ENCODE measurements at regions not wholly inside any gene's neighbourhood (a gene's known extent, or its start where the extent isn't known, plus 50 kb on each side); places are given as distances from the start of the nearest gene placed in this dataset.

DNA sequence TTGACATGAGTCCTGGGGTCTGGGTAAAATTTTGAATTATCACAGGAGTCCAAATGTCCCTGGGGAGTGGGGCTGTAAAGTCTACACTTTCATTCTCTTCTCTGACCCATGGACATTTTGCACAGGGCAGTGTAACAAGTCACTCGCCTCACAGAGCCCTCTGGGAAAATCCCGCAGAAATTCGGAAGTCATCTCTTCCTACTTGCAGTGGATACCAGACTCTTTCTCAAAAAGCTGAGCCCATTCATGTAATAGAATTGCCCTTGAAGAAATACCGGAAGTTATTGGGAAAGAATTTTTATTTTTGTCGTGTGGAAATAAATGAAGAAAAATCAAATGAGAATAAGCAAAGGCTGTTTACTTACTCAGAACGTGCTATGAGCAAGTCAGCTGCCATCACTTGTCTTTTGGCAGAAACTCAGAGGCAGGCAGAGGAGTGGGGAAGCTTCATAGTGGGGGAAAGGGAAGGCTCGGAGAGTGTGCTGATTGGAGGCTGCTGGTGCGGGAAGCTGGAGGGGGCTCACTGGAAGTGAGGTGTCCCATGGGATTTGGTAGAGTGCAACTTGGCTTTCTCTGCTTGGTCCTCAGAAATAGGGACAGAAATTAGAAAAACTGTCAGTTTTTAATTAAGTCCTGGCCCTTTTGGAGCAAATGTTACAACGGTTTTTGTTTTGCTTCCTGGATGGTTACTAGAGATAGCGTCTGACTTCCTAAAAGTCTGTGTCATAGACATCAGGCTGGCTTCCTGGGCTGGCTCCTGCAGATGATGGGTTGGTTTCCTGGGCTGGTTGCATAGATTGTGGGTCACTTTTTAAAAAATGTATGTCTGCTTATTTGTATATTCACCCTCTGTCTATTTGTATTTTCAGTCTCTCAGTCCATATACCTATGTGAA is 79.8 kb upstream of the EEF1E1 start:
- peaks cover 0 to 14% of the 10 kb centered on the region in 2 donors for H3K4me1 ChIP-seq (ENCODE audit: control insufficient read depth in 1 of 2, insufficient read depth in 2 of 2, low read length in 2 of 2)
- intact Hi-C loops (cut with DNase I): loop anchor here in 1 of 2 donors (5.0 kb wide), 1 partner anchor 95 kb away; no protein-coding TSS in a partner anchor
- H3K9me3 ChIP-seq (ENCODE audit: control insufficient read depth, low read length): no peaks in the 10 kb centered on the region
- DNase-seq (no peak), ATAC-seq (ENCODE audit: low FRiP score) (no peak)
- no peaks in the 10 kb centered on the region for H3K36me3 ChIP-seq (ENCODE audit: control insufficient read depth in 1 of 2, insufficient read depth in 2 of 2, low read length in 1 of 2)
- no peaks in the 10 kb centered on the region for H3K27me3 ChIP-seq (ENCODE audit: control insufficient read depth in 1 of 2, insufficient read depth in 2 of 2, low read length in 1 of 2)
- WGBS, 2 donors: 48 to 49% methylated on average over 10 of the region's 10 CpGs
- no peak overlapping the region for H3K4me3 ChIP-seq (ENCODE audit: low read length in 2 of 2)
- peak overlapping the region in 1 of 2 donors; percentile 10 for H3K27ac ChIP-seq (ENCODE audit: low read depth in 1 of 2, low read length in 2 of 2)

DNA sequence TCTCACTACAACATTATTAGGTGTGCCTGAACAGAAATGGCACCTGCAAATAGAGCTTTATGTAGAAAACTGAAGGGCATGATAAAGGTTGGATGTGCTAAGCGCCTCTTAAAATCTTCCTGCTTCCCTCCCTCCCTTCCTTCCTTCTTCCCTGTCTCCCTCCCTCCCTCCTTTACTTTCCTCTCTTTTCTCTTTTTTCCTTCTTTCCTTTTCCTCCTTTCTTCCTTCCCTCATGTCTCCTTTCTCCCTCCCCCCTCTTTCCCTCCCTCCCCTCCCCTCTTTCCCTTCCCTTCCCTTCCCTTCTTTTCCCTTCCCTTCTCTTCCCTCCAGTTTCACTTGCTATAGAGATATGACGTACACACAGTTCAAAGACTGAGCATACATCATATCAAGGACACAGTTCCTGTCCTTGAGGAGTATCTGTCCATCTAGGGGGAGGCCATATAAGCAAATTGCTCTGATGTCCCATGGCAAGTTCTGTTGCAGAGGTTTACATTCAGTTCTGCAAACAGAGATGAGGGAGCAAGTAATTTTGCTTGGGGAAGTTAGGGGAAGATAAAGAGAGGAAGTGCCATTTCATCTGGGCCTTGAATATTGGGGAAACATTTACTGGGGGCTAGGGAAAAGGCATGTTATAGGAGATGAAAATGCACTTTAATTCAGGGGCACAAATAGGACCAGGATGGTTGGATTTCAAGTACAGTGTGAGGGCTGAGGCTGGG is 79.0 kb upstream of the EEF1E1 start:
- H3K36me3 ChIP-seq (ENCODE audit: control insufficient read depth in 1 of 2, insufficient read depth in 2 of 2, low read length in 1 of 2): no peaks in the 10 kb centered on the region
- peak overlapping the region; percentile 10 to 64 for H3K27ac ChIP-seq (ENCODE audit: low read depth in 1 of 2, low read length in 2 of 2)
- ATAC-seq (ENCODE audit: low FRiP score) (no peak), DNase-seq (no peak)
- H3K4me3 ChIP-seq (ENCODE audit: low read length in 2 of 2): no peak overlapping the region
- H3K4me1 ChIP-seq (ENCODE audit: control insufficient read depth in 1 of 2, insufficient read depth in 2 of 2, low read length in 2 of 2): peaks cover 2 to 14% of the 10 kb centered on the region in 2 donors
- WGBS, 2 donors: 93 to 94% methylated on average over 2 of the region's 2 CpGs
- no peaks in the 10 kb centered on the region for H3K9me3 ChIP-seq (ENCODE audit: control insufficient read depth, low read length)
- intact Hi-C loops (cut with DNase I): loop anchor here in 1 of 2 donors (5.0 kb wide), 1 partner anchor 94 kb away; no protein-coding TSS in a partner anchor
- no peaks in the 10 kb centered on the region for H3K27me3 ChIP-seq (ENCODE audit: control insufficient read depth in 1 of 2, insufficient read depth in 2 of 2, low read length in 1 of 2)

DNA sequence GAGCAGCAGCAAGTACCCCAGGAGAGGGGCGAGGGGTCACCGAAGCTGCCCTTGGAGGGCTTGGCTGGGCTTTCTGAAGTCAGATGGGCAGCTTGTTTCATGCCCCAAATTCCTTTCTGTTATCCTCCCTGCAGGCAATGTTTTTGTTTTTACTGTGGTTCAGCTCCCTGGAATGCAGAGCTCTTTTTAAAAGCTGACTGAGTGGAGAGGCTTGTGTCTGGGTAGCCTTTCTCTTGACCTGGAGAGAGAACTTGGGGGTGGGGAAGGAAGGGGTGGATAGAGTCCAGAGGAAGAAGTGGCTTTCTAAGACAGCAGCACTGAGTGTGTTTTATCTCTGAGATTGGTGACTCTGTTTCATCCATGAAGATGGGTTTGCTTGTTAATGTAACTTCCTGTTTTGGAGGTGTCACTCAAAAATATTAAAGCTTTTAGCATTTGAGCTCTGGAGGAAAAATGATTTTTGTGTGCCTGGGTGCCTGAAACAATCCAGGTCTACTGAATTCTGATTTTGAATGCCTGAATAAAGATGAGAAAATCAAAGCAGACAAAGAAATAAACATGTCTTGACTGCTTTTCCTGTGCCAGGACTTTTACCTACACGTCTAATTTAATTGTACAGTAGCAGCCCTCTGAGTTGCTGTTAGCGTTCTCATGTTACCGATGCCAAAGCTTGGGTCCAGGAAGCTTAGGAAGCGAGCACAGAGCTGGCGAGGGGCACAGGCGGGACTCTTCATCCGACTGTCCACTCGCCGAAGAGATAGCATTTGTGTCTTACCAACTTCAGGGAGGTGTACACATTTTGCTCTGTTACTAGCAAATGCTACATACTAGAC is 78.2 kb upstream of the EEF1E1 start:
- peak; percentile 34 for ATAC-seq (ENCODE audit: low FRiP score)
- Histone ChIP-seq H3K27me3 (ENCODE audit: control insufficient read depth in 1 of 2, insufficient read depth in 2 of 2, low read length in 1 of 2) (no peaks in the 10 kb centered on the region), H3K9me3 (ENCODE audit: control insufficient read depth, low read length) (no peaks in the 10 kb centered on the region), H3K36me3 (ENCODE audit: control insufficient read depth in 1 of 2, insufficient read depth in 2 of 2, low read length in 1 of 2) (no peaks in the 10 kb centered on the region), H3K4me1 (ENCODE audit: control insufficient read depth in 1 of 2, insufficient read depth in 2 of 2, low read length in 2 of 2) (peaks cover 2 to 14% of the 10 kb centered on the region in 2 donors), H3K27ac (ENCODE audit: low read depth in 1 of 2, low read length in 2 of 2) (peak overlapping the region; percentile 64 to 81), H3K4me3 (ENCODE audit: low read length in 2 of 2) (no peak overlapping the region)
- DNase-seq: no peak
- intact Hi-C loops (cut with DNase I): loop anchor here in 1 of 2 donors (5.0 kb wide), 1 partner anchor 93 kb away; no protein-coding TSS in a partner anchor
- WGBS, 2 donors: 34 to 46% methylated on average over 11 of the region's 11 CpGs

DNA sequence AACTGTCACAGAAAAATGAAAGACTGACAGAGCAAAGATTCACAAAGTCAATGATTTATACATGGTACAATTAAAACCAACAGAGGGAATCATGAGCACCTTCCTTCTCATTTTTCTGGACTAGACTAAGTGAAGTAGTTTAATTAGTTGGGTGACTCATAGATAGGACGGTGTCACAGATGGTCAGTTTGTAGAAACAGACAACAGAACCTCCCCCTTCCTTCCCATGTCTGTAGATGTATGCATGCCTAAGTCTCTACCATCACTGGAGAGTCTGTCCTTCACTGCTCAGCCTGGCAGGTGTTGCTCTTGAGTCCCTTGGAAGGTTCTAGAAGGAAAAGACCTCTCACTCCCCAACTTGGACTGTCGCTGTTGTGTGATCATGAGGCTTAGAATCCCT is 75.4 kb upstream of the EEF1E1 start:
- peaks cover 2 to 10% of the 10 kb centered on the region in 2 donors for H3K4me1 ChIP-seq (ENCODE audit: control insufficient read depth in 1 of 2, insufficient read depth in 2 of 2, low read length in 2 of 2)
- intact Hi-C loops (cut with DNase I): no loop called here
- H3K9me3 ChIP-seq (ENCODE audit: control insufficient read depth, low read length): peaks cover 1% of the 10 kb centered on the region
- DNase-seq: no peak
- no peak for ATAC-seq (ENCODE audit: low FRiP score)
- H3K36me3 ChIP-seq (ENCODE audit: control insufficient read depth in 1 of 2, insufficient read depth in 2 of 2, low read length in 1 of 2): no peaks in the 10 kb centered on the region
- H3K4me3 ChIP-seq (ENCODE audit: low read length in 2 of 2): no peak overlapping the region
- H3K27me3 ChIP-seq (ENCODE audit: control insufficient read depth in 1 of 2, insufficient read depth in 2 of 2, low read length in 1 of 2): no peaks in the 10 kb centered on the region
- no peak overlapping the region for H3K27ac ChIP-seq (ENCODE audit: low read depth in 1 of 2, low read length in 2 of 2)
- 93 to 95% methylated on average over 2 of the region's 2 CpGs for WGBS, 2 donors

DNA sequence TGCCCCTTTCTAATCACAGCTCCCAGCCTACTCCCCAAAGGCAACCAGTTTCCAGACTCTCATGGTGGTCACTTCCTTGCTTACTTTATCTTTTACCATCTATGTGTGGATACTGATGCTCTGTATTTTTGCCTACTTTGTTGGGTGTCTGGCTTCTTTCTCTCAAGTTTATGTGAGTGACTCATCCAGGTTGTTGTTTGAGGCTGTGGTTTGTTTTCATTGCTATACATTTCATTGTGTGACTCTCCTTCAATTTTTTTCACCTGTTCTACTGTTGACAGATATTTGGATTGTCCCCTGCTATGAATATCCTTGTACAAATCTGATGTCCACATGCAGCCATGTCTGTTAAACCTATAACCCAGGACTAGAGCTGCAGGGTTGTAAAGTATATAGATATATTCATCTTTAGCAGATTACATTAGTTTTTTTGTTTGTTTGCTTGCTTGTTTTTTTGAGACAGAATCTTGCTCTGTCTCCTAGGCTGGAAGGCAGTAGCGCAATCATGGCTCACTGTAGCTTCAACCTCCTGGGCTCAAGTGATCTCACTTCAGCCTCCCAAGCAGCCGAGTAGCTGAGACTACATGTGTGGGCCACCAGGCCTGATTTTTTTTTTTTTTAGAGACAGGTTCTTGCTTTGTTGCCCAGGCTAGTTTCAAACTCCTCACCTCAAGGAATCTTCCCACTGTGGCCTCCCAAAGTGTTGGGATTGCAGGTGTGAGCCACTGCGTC is 72.9 kb upstream of the EEF1E1 start:
- DNase-seq (no peak), ATAC-seq (ENCODE audit: low FRiP score) (no peak)
- H3K4me3 ChIP-seq (ENCODE audit: low read length in 2 of 2): no peak overlapping the region
- H3K9me3 ChIP-seq (ENCODE audit: control insufficient read depth, low read length): peaks cover 1% of the 10 kb centered on the region
- no peaks in the 10 kb centered on the region for H3K27me3 ChIP-seq (ENCODE audit: control insufficient read depth in 1 of 2, insufficient read depth in 2 of 2, low read length in 1 of 2)
- H3K4me1 ChIP-seq (ENCODE audit: control insufficient read depth in 1 of 2, insufficient read depth in 2 of 2, low read length in 2 of 2): peaks cover 0 to 2% of the 10 kb centered on the region in 2 donors
- WGBS, 2 donors: 90 to 96% methylated on average over 3 of the region's 3 CpGs
- H3K27ac ChIP-seq (ENCODE audit: low read depth in 1 of 2, low read length in 2 of 2): no peak overlapping the region
- H3K36me3 ChIP-seq (ENCODE audit: control insufficient read depth in 1 of 2, insufficient read depth in 2 of 2, low read length in 1 of 2): no peaks in the 10 kb centered on the region
- intact Hi-C loops (cut with DNase I): no loop called here

DNA sequence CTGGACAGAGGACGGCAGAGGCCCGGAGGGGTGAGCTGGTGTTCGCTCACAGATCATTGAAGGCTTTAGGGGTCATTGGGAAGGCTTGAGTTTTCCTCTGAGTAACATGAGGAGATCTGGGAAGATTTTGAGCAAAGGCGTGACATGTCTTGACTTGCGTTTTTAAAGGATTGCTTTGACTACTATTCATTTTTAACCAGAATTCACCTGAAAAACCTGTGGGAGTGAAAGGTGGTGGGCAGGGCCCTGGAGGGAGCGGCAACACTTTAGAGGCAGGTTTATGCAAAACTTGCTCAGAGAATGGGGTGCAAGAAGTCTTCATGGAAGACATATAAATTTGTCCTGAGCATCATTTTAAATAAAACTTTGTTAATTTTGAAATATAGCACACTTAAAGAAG is 72.2 kb upstream of the EEF1E1 start:
- intact Hi-C loops (cut with DNase I): no loop called here
- Histone ChIP-seq H3K27me3 (ENCODE audit: control insufficient read depth in 1 of 2, insufficient read depth in 2 of 2, low read length in 1 of 2) (no peaks in the 10 kb centered on the region), H3K36me3 (ENCODE audit: control insufficient read depth in 1 of 2, insufficient read depth in 2 of 2, low read length in 1 of 2) (no peaks in the 10 kb centered on the region), H3K9me3 (ENCODE audit: control insufficient read depth, low read length) (peaks cover 1% of the 10 kb centered on the region), H3K4me1 (ENCODE audit: control insufficient read depth in 1 of 2, insufficient read depth in 2 of 2, low read length in 2 of 2) (peaks cover 0 to 2% of the 10 kb centered on the region in 2 donors), H3K27ac (ENCODE audit: low read depth in 1 of 2, low read length in 2 of 2) (no peak overlapping the region), H3K4me3 (ENCODE audit: low read length in 2 of 2) (no peak overlapping the region)
- WGBS, 2 donors: 78 to 82% methylated on average over 6 of the region's 6 CpGs
- ATAC-seq (ENCODE audit: low FRiP score) (no peak), DNase-seq (no peak)

DNA sequence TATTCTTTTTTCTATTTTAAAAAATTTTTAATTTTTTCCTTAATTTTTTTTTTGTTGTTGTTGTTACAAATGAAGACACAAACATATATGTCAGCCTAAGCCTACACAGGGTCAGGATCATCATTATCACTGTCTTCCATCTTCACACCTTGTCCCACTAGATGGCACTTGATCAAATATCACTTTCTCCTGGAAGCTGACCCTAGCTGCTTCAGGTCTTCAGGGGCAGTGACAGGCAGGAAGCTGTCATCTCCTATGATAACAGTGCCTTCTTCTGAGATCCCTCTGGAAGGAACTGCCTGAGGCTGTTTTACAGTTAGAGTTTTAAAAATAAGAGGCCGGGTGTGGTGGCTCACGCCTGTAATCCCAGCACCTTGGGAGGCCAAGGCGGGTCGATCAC is 70.2 kb upstream of the EEF1E1 start:
- WGBS, 2 donors: 95 to 96% methylated on average over 4 of the region's 4 CpGs
- ATAC-seq (ENCODE audit: low FRiP score): no peak

DNA sequence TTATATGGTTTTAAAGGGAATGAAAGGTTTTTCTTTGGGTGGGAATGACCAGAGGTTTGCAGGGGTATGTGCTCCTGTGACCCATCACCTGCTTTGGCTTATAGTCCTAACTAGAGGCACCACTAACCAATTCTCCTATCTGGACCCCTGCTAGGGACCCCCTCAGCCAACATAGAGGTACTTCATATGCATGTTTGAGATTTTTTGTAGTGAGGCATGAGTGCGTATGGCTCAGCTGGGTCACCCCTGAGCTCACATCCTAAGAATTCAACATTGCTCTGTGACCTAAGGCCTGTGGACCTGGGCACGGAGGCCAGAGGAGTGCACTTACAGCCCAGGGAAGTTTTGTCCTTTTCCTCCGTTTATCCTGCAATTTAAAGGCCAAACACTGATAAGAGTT is 68.4 kb upstream of the EEF1E1 start:
- Histone ChIP-seq H3K4me1 (ENCODE audit: control insufficient read depth in 1 of 2, insufficient read depth in 2 of 2, low read length in 2 of 2) (no peaks in the 10 kb centered on the region), H3K9me3 (ENCODE audit: control insufficient read depth, low read length) (peaks cover 1% of the 10 kb centered on the region), H3K27ac (ENCODE audit: low read depth in 1 of 2, low read length in 2 of 2) (no peak overlapping the region), H3K27me3 (ENCODE audit: control insufficient read depth in 1 of 2, insufficient read depth in 2 of 2, low read length in 1 of 2) (no peaks in the 10 kb centered on the region), H3K4me3 (ENCODE audit: low read length in 2 of 2) (no peak overlapping the region), H3K36me3 (ENCODE audit: control insufficient read depth in 1 of 2, insufficient read depth in 2 of 2, low read length in 1 of 2) (no peaks in the 10 kb centered on the region)
- 89 to 92% methylated on average over 3 of the region's 3 CpGs for WGBS, 2 donors
- DNase-seq (no peak), ATAC-seq (ENCODE audit: low FRiP score) (no peak)
- intact Hi-C loops (cut with DNase I): no loop called here

More for the DNA sequence above, 70.2 kb upstream of the EEF1E1 start:
- no peaks in the 10 kb centered on the region for H3K27me3 ChIP-seq (ENCODE audit: control insufficient read depth in 1 of 2, insufficient read depth in 2 of 2, low read length in 1 of 2)
- peaks cover 0 to 2% of the 10 kb centered on the region in 2 donors for H3K4me1 ChIP-seq (ENCODE audit: control insufficient read depth in 1 of 2, insufficient read depth in 2 of 2, low read length in 2 of 2)
- H3K4me3 ChIP-seq (ENCODE audit: low read length in 2 of 2): no peak overlapping the region
- H3K27ac ChIP-seq (ENCODE audit: low read depth in 1 of 2, low read length in 2 of 2): no peak overlapping the region
- no peaks in the 10 kb centered on the region for H3K36me3 ChIP-seq (ENCODE audit: control insufficient read depth in 1 of 2, insufficient read depth in 2 of 2, low read length in 1 of 2)
- peaks cover 1% of the 10 kb centered on the region for H3K9me3 ChIP-seq (ENCODE audit: control insufficient read depth, low read length)
- DNase-seq: no peak
- intact Hi-C loops (cut with DNase I): no loop called here
